PFSK-1 (cell line): ENCODE measurements at regions not wholly inside any gene's neighbourhood (a gene's known extent, or its start where the extent isn't known, plus 50 kb on each side); places are given as distances from the start of the nearest gene placed in this dataset.

Experiments used
- FOXP2 ChIP-seq: optimal IDR thresholded peaks from 2 replicates; pipeline ENCODE3; 2011; ENCODE audit warnings: borderline replicate concordance, control low read depth, inconsistent platforms; ENCODE audit not compliant: insufficient read depth; ENCODE audit errors: extremely low read length, extremely low read depth
- POLR2AphosphoS5 ChIP-seq: IDR thresholded peaks from 2 replicates; pipeline ENCODE4 v1.6.1; 2012; ENCODE audit warnings: low read depth, mild to moderate bottlenecking, control low read depth, low read length, moderate library complexity
- SIN3A ChIP-seq: IDR thresholded peaks from 2 replicates; pipeline ENCODE4 v1.6.1; 2012; ENCODE audit warnings: mild to moderate bottlenecking, low read length, moderate library complexity, borderline replicate concordance; ENCODE audit not compliant: insufficient read depth
- TAF1 ChIP-seq: IDR thresholded peaks from 2 replicates; pipeline ENCODE4 v1.6.1; 2012; ENCODE audit warnings: low read length, control low read depth, borderline replicate concordance; ENCODE audit not compliant: insufficient read depth
- TF ChIP-seq, protein P1 (sequence below), 2 experiments: IDR thresholded peaks; 2 replicates each; pipeline versions ENCODE4 v1.6.1 to v1.8.0; 2011 to 2012; ENCODE audit warnings: low read depth in 2 of 2, low read length in 2 of 2, control low read depth in 1 of 2, inconsistent platforms in 1 of 2, mild to moderate bottlenecking in 1 of 2, moderate library complexity in 1 of 2; ENCODE audit not compliant: insufficient read depth in 1 of 2

DNA sequence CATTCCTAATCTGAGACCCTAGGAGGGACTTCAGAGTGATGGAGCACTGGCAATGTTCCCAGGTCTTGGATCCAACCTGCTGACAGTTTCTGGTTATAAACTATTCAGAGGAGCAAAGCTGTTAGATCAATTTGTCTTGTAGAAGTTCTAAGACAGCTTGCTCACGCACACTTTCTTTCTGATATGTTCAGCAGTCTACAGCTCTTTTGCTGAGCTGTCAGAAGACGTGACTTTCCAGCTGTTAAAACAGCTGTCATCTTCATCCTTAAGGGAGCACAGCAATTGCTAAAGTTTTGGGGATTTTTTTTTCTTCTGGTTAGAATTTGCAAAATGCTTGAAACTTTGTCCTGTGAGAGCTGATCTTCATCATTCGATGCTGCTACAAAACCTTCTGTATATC lies 823.1 kb downstream of the SORCS1 start:
- no peak for TF ChIP-seq POLR2AphosphoS5
- TF ChIP-seq, protein P1, sequence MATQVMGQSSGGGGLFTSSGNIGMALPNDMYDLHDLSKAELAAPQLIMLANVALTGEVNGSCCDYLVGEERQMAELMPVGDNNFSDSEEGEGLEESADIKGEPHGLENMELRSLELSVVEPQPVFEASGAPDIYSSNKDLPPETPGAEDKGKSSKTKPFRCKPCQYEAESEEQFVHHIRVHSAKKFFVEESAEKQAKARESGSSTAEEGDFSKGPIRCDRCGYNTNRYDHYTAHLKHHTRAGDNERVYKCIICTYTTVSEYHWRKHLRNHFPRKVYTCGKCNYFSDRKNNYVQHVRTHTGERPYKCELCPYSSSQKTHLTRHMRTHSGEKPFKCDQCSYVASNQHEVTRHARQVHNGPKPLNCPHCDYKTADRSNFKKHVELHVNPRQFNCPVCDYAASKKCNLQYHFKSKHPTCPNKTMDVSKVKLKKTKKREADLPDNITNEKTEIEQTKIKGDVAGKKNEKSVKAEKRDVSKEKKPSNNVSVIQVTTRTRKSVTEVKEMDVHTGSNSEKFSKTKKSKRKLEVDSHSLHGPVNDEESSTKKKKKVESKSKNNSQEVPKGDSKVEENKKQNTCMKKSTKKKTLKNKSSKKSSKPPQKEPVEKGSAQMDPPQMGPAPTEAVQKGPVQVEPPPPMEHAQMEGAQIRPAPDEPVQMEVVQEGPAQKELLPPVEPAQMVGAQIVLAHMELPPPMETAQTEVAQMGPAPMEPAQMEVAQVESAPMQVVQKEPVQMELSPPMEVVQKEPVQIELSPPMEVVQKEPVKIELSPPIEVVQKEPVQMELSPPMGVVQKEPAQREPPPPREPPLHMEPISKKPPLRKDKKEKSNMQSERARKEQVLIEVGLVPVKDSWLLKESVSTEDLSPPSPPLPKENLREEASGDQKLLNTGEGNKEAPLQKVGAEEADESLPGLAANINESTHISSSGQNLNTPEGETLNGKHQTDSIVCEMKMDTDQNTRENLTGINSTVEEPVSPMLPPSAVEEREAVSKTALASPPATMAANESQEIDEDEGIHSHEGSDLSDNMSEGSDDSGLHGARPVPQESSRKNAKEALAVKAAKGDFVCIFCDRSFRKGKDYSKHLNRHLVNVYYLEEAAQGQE (IDR thresholded peaks at IDR 0.05; ENCODE audit: insufficient read depth in 1 of 2, low read depth in 2 of 2, low read length in 2 of 2) = no peak
- no peak for TF ChIP-seq SIN3A
- TF ChIP-seq TAF1 = no peak
- TF ChIP-seq FOXP2 = no peak
